Left renal pelvis (tissue), 4 donors: ENCODE measurements at regions not wholly inside any gene's neighbourhood (a gene's known extent, or its start where the extent isn't known, plus 50 kb on each side); places are given as distances from the start of the nearest gene placed in this dataset.
A peak's percentile ranks its signal among the peaks of the same experiment; 100 is the strongest.

Experiments used
- DNase-seq, 4 donors: peaks; one replicate each; pipeline ENCODE4 v3.0.0-alpha.2; 2013; ENCODE audit warnings: low read depth in 4 of 4, low spot score in 3 of 4

DNA sequence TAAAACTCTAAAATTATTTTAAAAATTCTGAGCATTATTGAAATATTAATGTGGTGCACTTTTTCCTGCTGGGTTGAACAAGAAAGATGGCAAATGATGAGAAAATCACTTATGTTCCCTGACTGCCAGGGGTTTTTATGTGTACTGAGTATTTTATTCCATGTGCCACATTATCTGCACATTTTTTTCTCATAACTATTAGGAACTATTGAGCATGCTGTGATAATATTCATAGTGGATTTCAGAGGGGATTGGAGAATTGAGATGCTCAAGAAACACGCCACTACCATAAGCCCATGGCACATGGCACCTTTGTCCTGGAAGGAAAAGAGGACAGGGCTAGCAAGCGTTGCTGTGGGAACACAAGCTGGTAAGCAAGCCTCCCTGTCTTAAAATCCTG lies 478.5 kb upstream of the GYPC start:
- no peak for DNase-seq

DNA sequence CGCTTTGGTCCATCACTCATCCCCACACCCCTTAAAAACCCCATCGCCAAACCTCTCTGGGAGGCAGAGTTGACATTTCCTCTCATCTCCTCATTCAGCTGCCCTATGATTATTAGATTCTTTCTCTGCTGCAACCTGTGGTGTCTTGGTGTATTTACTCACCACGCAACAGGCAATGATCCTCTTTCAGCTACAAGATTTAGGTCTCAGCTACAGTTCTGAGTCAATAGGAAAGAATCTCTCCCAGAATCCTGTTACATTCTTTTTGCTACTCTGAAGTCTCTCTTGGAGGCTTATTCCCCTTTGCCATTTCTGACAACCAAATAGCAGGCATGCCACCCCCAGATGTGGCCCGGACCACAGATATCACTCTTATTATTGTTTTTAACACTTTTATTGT lies 468.3 kb upstream of the GYPC start:
- no peak for DNase-seq

DNA sequence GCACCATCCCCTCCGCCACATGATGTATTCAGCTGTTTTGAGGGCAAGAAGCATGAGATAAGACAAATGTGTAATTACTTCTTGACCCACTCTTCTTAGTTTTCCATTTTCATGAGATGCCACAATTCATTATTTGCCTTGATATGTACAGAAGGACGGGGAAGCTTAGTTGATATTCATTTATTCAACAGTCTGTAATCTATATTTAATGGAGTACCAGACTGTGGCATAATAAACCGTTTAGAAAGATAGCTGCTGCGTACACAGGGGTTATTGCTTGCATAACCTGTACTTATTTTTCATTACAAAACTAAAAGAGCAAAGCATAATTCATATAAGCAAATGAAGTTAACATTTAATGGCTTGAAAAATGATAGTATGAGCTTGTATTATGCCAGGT lies 466.4 kb upstream of the GYPC start:
- DNase-seq, result no peak

DNA sequence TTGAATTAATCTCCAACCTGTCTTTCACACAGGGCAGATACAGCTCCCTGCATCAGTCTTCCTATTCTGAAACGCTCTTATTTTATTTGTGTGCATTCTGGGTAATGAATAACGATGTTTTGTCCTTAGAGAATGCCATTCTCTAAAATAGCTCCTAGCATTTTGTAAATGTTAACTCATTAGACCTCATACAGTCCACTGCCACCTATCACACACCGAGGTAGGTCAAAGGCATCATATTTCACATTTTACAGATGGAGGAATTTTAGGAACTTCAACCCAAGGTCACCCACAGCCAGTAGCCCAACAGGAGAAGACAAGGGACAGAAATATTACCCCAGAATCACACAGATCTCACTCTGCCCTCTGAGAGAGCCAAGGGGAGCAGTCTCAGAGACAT lies 455.4 kb upstream of the GYPC start:
- peak in 1 of 4 donors; percentile 6 for DNase-seq

DNA sequence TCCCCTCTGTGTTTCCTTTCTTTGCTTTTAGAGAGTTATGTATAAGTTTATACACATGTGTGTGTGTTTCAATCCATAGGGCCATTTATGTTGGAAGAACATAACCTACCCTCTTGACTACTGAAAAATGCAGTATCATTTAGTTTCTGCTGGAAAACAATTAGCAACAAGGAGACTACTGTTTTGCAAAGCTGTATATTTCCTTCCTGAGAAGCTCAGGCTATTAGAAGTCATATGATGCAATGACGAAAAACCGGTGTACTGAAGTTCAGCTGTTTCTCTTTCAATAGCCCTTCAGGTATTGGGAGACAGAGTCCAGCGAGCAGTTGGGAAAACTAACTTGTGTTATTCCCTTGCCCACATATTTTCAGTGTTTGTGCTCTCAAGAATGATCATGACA lies 447.7 kb upstream of the GYPC start:
- DNase-seq, result no peak

DNA sequence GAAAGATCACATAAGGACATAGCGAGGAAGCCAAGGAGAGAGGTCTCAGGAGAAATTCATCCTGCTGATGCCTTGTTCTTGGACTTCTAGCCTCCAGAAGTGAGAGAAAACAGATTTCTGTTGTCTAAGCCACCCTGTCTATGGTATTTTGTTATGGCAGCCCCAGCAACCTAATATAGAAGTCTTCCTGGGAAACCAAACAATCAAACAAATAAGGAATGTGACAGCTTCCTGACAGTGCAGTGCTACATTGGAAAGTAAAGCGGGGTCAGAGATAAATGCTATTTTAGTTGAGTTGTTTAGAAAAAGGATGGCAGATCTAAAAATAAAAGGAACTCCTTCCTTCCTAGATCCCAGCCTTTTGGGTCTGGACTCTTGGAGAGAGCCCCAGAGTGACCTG lies 443.2 kb upstream of the GYPC start:
- DNase-seq, result no peak

DNA sequence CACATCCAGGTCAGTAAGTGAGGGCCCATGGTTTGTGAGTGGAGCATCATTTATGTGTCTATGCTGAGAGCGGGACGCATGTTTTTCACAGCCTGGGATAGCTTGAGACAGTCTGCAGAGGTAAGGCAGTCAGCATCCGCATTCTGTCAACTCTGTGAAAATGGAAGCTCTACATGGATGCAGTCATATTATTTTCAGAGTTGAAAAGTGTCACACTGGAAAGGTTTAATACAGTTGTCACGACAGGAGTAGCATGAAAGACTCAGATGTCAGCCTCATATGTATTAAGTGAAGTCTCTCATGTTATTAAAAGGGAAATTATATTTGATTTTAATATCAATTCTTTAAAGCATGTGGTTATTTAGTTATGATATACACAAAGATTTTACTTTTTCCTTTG lies 436.9 kb upstream of the GYPC start:
- DNase-seq, result no peak

DNA sequence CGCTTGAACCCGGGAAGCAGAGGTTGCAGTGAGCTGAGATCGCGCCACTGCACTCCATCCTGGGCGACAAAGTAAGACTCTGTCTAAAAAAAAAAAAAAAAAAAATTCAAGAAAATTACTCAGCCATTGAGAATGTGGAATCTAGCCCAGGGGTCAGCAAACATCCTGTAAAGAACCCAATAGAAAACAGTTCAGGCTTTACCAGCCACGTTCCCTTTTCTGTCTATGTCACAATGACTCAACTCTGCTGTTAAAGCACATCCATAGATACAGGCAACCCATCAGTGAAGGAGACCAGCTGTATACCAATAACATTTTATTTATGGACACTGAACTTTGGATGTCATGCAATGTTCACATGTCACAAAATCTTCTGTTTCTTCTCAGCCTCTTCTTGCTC lies 435.6 kb upstream of the GYPC start:
- DNase-seq, result no peak

DNA sequence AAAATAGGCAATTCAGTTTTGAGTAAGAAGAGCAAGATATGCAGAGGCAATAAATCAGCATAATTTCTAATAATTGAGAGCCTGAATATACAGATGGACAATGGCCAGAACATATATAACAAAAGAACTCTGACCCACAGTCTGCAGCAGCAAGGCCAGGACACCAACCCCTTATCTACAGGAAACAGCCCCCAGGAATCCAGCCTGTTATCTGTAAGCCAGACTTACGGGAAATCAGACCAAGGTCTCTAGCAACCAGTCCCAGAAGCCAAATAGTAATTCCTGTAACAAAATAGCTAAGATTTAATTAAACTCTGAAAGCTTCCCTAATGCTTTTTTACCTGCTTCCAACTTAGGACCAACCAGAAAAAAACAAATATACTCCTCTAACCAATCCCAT lies 434.5 kb upstream of the GYPC start:
- DNase-seq, result no peak

DNA sequence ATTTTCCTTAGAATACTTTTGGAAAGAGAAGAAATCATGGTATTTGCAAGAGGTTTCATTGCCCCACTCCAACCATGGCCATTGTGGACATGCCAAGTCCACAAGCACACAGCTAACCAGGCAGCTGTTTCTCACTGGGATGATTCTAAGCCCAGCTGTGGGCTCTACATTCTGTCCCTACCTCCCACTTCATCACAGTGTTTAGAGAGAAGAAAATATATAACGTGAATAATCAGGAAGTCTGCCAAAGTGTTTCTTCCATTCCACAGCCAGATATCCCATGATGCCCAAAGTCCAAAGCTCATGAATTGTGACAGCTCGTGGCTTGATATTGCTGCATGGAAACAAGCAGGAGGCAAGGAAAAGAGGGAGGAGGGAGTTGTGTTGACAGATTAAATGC lies 433.7 kb upstream of the GYPC start:
- DNase-seq, result no peak

DNA sequence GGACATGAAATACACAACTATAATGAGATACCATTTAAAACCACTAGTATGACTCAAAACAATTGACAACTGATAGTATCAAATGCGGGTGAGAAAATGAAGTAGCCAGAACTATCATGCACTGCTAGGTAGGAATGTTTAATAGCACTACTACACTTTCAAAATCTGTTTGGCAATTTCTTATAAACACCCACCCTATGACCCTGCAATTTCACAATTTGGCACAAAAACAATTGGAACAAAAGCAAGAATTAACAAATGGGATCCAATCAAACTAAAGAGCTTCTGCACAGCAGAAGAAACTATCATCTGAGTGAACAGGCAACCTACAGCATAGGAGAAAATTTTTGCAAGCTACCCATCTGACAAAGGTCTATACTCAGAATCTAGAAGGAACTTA lies 431.2 kb upstream of the GYPC start:
- DNase-seq, result no peak

DNA sequence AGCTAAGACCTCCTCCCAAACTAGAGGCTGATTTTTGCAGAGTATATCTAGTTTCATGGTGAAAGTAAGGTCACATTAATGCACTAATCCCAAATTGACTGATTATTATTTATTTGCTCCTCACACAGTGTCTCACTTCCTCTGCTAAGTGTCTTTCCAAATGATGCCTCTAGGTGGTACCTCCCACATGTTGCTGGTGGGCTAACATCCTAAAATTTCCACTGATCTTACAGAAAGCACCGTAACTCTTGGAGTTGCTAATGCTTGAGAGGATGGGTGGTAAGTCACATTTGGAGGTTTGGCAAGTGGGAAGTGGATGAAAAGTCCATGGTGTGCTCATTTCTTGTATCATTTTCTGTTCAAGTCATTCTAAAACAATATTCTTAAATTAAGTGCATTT lies 428.7 kb upstream of the GYPC start:
- no peak for DNase-seq

DNA sequence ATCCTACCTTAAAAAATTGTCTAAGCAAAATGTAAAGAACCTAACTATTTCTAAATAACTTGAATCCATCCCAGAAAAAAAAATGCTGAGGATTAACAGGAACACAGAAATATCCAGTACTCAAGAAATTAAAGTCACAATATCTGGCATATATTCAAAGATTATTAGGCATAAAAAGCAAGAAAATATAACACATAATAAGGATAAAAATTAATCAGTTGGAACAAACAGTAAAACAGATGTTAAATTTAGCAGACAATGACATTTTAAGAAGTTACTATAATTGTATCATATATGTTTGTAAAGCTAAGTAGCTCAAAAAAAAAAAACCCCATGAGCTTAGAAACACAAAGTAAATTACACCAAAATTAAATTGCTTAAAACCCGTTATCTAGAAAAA lies 427.4 kb upstream of the GYPC start:
- DNase-seq, result no peak

DNA sequence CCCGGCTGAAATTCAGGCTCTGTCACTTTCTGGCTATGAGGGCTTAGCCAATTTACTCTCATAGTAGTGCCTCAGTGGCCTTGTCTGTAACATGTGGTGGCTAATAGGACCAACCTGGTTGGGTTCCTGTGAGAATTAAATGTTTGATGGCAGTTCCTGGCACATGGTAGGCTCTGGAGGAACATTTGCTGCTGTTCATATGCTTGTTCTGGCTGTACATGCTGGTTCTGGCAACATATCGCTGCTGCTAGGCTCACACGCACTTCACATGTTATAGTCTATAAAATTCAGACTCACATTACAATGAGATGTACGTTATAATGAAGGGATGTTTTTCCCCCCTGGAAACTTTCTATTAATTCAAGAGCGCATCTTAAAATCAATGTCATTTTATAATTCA lies 417.7 kb upstream of the GYPC start:
- no peak for DNase-seq

DNA sequence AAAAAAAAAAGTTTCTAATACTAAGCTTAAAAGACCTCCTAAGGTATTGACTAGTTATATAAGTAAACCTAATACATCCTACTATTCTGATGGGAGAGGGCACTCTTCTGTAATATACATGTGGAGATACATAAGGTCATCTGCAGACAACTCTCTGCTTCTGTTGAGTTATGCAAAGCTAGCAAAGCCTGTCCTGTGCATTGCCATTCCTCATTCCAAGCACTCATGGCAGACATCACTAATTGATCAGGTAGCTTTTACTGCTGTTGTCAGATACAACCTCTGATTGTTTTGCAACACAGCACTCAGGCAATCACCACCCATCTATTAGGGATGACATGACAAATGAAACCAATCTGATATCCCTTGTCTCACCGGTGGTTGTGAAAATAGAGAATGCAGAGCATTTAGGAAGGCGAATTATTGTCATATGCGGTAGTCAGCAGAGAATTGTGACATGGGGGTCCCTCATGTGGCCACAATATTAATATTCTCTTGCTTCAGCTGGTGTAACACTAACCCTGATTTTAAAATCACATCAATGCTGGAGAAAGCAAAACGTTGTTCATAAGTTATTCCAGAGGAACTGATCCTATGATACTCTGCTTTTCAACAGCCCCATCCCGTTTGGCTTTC lies 416.5 kb upstream of the GYPC start:
- no peak for DNase-seq

DNA sequence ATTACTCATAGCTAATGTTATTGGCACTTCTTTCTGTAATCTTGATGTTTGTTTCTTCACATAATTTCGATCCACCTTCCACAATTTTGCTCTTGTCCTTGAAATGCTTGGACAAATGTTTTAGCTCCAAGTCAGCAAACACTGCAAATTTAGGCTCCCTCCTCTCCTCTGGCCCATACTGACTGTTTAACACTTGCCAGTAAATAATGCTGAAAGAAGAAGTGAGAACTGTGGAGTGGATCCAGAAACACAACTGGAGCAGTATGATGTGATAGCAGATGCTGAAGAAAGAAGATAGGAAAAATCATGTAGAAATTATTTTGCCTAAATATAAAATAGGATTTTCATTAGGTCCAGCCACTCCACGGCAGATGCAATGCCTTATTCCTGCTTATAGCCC lies 415.0 kb upstream of the GYPC start:
- DNase-seq, result no peak

DNA sequence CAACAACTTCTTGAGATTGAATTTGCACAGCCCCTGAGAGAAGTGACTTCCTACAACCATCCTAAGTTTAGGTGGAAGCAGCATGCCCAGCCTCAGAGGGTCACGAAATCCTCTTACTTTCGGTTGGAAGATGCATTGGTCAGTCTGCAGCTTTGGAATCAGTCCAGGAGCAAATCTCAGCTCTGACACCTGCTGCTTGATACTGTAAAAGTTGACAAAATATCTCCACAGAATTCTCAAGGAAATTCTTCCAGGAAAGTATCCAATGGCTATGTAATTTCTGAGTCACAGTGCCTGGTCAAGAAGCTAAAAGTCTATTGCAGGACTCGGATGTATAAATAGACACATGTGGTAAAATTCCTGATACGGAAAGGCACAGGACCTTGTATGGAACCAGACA lies 414.5 kb upstream of the GYPC start:
- DNase-seq, result no peak

DNA sequence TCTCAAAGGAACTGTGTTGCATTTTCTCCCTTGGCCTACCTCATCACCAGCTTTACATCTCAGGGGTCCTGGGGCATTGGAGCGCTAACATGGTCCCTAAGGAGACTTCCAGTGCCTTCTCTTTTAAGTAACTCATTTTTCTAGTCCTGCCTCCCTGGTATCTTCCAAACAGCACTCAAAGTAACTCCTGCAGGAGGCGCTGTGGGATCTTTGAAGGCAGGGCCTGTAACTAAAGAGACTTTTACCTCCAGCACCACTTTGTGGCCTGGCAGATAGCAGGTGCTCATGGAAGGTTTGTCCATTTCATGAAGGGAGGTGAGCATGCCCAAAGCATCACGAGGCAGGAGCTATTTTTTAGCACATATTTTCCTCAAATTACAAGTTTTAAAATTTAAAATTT lies 411.0 kb upstream of the GYPC start:
- DNase-seq, result peak in 2 of 4 donors; percentile 5 to 15

DNA sequence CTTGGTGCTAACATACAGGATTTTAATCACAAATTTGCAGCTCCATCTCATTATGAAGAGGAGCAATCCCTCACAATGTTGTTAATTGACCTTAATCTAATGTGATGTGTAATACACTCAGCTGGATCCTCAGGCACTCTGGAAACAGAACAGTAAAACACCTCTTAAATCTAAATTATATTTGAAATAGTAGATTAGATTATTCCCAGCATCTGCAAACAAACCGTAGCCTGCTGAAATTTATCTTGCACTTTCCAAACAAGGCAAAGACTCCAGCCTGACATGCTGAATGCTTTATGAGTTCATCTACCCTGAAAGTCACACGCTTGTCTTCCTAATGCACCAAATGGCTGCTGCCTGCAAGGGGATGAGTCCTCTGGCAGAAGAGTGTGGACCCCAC lies 402.3 kb upstream of the GYPC start:
- DNase-seq, result no peak

DNA sequence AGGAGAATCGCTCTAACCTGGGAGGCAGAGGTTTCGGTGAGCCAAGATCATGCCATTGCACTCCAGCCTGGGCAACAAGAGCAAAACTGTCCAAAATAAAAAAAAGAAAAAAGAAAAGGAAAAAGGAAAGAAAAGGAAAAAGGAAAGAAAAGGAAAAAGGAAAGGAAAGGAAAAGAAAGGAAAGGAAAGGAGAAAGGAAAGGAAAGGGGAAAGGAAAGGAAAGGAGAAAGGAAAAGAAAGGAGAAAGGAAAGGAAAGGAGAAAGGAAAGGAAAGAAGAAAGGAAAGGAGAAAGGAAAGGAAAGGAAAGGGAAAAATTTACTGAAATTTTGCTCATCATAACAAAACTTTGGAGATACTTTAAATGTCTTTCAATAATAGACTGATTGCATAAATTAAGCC lies 391.3 kb upstream of the GYPC start:
- DNase-seq, result no peak

DNA sequence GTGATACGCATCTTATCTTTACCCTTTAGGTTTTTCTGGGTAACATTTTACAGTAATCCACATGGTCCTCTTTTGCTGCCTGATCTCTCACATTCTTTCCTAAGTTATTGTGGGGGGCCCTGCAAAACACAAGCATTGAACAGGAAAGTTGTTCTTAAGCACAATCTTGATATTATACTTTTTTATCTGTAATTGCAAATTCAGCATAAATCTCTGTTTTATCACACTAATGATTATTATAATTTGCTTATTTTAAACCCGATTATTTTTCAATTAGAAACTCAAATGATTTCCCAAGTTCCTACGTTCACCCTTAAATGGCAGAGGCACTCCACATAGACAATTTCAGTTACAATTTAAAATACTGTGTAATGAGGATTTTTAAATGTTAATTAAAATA lies 386.0 kb upstream of the GYPC start:
- DNase-seq, result no peak

DNA sequence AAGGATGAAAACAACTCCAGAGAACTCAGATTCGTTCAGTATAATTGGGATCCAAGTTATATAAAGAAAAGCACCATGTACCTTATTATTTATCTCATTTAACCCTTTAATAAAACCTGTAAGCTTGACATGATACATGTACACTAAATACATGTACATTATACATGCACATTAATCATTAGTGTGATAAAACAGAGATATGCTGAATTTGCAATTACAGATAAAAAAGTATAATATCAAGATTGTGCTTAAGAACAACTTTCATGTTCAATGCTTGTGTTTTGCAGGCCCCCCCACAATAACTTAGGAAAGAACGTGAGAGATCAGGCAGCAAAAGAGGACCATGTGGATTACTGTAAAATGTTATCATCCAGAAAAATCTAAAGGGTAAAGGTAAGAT lies 385.4 kb upstream of the GYPC start:
- no peak for DNase-seq

DNA sequence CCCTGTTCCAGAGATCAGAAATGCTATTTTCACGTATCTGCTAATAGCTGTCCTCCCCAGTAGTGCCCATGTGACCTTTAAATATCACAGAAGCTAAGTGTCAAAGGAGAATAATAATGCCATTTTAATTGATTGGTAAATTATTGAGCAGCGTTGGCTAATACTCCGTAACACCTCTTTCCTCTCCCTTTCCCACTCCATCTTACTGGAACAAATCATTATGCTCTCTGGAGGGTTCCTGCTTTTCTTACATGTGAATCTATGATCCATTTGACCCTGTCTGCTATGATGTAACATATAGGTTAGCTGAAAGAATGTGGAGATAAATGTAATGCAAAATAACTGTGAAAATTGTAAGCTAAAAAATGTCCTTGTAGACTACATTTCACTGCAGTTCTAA lies 383.6 kb upstream of the GYPC start:
- no peak for DNase-seq

DNA sequence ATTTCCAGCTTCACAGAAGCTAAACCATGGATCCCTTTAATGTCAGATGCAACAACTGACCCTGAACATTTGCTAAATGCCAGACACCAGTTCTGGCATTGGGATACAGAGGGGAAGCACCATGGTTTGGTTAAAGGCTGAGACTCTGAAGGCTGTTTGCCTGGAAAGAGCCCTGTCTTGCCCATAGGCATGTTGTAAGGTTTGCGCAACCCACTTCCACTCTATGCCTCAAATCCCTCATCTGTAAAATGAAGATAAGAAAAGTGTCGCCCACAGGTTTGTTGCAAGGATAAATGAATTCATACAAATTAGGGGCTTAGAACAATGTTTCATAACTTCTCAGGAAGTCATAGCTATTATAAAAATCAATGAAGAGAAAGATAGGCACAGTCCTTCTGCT lies 380.9 kb upstream of the GYPC start:
- DNase-seq, result no peak
